GDM1 (cell line): ENCODE measurements at regions not wholly inside any gene's neighbourhood (a gene's known extent, or its start where the extent isn't known, plus 50 kb on each side); places are given as distances from the start of the nearest gene placed in this dataset.
"Not testable (repeated sequence)": the region's sequence is repeated elsewhere in the genome, so short reads cannot be mapped to it uniquely, and the experiment has no call there.

ENCODE experiments used
- DNase-seq: peaks from one replicate; lab custom pipeline; 2025; lab: John Stamatoyannopoulos, UW

DNA sequence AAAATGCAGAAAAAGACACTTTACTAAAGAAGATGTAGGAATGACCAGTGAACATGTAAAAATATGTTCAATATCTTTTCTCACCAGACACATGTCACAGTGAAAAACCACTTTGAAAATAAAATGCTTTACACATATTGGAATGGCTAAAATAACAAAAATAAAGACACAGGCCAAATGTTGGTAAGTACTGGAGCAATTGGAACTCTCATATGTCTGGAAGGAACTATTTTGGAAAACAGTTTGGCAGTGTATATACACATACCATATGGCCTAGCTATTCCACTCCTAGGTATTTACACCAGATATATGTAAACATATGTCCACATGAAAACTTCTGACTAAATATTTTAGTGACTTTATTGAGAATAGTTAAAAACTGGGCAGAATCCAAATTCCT, 927.2 kb downstream of the BRINP3 start:
- DNase-seq, result no peak

DNA sequence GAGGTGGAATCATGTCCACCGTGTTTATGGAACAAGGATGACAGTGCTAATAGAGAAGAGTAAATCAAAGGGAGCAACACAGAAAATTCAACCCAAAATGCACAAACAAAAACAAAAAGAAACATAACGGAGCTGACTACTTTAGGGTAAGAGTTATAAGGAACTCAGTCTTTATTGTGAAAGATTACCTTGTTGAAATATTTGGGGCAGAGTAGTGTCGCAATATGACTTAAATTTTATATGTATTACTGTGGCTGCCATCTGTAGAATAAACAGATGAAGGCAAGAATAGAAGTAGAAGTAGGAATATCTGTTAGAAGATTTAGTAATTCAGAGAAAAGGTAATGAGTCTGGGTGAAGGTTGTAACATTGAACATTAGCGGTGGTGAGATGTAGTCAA, 913.9 kb downstream of the BRINP3 start:
- no peak for DNase-seq

DNA sequence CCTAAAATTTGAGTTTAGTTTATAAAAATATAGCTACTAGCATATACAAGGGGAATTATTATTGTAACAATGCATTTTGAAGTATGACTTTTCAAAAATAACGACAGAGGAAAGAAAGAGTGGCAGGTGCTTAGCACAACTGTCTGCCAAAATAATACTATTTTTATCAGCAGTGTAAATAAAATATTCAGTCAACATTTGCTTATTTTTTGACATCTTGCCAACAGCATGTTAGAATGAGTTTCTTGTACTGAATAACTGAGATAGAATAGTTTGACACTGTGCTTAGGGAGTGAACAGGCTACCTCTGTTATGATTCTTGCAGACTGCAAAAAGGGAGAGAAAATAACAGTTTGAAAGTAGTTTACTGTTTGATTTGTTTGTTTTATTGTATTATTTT, 909.8 kb downstream of the BRINP3 start:
- no peak for DNase-seq

DNA sequence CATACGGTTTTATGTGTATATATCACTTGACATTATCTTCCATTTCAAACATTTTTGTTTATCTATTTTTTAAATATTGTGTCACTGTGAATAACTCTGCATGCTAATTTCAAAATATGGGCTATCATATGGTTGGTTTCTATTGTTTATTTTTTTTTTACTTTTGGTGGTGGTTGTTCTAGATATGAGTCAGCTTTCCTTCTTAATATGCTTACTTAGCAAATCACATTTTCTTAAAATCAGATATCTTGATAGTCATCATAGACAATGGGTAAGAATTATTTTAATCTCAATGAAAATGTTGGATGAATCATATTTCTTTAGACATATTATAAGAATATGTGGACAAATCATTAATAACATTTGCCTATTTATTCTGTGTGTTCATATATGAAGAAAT, 881.5 kb downstream of the BRINP3 start:
- DNase-seq, result no peak

DNA sequence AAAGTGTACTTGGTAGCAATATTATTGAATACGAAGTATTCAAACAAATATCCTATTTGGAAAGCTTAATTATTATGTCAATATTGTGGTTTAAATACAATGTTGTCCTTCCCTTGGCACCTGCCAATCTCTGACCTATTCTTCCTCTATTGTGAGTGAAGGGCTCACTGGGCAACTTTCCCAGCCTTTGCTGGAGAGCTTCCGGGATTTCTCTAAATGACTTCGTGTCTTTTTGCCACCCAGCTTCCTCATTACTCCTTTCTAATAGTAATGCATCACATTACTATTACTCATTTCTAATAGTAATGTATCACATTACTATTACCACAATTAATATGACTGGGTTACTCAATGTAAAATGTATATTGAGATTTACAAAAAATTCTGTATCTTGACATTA, 880.6 kb downstream of the BRINP3 start:
- no peak for DNase-seq

DNA sequence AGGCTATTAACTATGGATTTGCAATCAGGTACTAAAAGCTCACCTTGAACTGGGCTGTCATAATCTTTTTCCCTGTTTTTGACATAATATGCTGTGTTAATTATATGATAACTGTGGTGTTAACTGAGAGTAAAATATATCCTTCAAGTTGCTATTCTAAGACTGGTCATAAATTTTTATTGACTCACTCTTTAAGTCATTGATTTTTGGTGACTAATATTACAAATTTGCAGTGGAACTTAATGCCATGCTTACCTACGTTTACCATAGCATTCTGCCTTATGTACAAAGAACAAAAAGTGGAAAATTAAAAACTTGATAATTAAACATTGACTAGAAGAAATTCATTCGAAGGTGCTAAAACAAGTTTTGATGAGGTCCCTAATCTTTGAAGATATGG, 872.4 kb downstream of the BRINP3 start:
- DNase-seq, result no peak

DNA sequence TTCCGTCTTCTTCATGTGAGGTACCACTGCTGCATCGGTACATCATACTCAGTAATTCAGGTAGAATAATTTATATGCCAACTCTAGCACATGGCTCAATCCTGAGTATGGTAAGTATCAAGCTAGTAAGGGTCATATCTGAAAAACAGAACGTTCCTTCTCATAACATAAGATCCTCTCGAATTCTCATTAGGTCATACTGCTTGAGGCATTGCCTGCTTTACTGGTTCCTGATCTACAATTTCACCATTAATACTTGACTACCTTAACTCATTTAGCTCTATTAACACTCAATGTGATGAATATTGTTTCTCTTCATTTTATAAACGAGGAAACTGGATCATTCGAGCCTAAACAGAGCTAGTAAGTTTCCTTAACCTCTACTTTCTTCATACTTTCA, 871.6 kb downstream of the BRINP3 start:
- DNase-seq, result no peak

DNA sequence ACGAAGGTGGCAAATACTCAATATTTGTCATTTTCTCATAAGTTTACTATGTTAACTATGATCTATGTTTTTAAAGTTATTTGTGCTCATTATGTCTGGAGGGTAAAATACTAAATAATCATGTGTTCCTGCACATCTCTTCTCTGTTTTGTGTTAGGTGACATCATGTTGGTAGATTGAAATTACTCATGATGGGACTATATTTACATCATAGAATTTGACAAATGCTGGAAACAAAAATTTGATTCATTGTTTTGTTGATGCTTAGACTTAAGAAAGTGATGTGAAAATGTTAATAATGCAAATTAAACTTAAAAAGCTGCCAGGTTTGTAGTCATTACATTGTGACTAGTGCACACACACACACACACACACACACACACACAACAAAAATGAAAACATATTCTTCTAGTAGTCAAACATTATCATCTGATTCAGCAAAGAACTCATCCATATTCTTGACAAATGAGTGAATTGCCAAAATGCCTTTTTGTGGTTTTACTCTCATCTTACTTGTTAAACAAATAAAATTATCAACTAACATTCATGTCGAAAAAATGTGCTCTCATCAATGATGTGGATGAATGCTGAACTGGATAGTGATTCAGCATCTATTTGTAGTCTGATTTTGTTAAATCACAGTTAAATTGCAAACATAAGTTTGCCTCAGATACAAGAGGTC, 870.7 kb downstream of the BRINP3 start:
- DNase-seq, result no peak

DNA sequence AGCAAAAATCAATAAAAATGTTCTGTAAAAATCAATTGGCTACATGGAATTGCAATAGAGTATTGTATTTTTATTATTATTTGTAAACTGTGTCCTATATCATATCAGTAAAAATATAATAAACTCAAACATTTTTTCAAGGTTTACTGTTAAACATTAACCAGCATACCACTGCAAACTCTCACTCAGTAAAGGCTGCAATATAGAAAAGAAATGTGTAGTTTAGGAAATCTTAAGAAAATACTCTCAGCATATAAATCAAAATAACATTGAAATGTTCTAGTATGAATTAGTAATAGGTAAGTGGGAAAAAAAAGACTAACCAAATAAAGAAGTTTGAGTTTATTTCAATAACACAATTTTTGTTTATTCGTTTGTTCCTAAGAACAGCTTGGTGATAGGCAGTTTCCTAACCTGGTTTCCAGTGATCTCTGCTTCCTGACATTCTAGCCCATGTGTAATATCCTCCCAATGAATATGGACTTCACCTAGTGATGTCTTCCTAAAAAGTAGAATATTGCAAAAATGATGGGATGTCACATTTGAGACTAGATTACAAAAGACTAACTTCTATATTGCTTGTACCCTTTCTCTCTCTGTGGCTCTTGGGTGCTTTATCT, 870.1 kb downstream of the BRINP3 start:
- no peak for DNase-seq

DNA sequence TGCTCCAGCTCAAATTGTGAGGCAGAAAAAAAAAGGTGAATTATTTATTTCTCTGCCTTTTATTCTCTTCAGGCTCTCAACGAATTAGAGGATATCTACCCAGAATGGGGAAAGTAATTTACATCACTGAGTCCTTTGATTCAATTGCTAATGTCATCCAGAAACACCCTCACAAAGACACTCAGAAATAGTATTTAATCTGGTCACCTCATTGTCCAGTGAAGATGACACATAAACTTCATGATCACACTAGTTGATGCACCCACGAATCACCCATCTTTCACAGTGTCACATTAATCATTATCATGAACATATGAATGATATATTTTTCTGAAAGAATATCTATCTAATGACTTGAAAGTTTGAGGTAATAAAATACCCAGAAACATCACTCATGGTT, 868.5 kb downstream of the BRINP3 start:
- no peak for DNase-seq

DNA sequence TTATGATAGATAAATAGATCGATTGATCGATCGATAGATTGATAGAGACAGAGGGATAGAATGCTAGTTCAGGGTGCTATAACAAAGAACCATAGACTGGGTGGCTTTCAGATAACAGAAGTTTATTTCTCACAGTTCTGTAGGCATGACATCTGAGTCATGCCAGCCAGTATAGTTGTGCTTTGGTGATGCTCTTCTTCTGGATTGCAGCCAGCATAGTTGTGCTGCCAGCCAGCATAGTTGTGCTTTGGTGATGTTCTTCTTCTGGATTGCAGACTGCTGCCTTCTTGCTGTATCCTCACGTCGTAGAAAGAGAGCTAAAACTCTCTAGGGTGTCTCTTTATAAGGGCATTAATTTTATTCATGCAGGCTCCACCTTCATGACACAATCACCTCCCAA, 860.8 kb downstream of the BRINP3 start:
- DNase-seq, result no peak

DNA sequence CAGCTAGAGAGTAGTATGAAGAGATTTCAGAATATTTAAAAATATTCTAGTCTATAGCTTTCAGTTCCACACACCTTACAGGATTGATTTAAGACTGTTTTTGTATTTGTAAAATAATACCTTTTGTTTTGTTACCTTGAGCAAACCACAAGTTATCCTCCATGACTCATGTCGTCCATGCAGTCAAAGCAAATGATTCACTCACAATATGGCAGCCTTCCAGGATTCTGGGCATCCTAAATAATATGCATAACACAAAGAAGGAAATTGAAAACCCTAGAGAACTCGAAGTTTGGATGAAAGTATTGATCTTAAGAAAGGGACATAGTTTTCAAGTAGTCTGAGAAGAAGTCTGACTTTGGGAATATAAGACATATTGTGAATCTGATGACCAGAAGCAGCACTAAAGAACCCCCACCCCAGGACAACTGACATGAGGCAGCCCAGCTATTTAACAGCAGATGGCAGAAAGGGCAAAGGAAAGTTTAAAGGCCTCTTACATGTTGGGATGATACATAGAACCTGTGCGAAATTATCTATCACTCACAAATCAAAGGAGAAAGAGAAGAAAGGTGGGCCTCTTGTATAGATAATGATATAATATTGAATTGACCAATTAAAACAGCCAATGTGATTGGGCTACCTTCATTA, 857.9 kb downstream of the BRINP3 start:
- DNase-seq, result no peak

DNA sequence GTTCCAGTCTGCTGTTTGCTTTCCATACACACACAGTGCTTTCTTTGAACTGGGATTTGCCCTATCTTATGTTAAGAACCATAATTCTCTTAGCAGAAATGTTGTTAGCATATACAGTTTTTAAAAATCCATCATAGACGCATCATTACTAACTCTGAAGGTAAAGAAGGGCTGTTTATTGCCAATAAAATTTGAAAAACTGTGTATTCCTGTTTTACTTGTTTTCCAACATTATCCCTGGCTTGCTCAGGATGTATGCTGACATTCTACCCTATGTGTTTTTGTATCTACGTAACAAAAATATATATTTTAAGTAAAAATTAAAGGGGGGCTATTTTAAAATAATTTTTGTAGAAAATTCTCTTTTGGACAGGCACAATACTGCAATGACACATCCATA, 857.2 kb downstream of the BRINP3 start:
- DNase-seq, result no peak

DNA sequence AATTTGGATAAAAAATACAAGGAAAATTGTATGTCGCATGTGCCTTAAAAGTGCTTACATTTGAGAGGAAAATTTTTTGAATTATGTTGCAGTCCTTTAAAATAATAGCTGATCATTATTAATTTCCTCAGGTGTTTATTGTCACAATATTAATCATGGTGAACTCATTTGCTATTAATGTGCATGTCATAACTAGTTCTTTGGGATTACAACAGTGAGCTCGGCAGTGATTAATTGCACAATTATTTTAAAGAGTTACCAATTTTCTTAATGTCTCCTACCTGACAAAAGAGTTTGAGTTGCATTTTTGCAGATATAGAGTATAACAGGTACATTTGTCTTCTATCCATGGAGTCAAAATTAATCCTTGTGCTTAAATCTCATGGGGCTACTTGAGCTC, 854.3 kb downstream of the BRINP3 start:
- DNase-seq, result no peak

DNA sequence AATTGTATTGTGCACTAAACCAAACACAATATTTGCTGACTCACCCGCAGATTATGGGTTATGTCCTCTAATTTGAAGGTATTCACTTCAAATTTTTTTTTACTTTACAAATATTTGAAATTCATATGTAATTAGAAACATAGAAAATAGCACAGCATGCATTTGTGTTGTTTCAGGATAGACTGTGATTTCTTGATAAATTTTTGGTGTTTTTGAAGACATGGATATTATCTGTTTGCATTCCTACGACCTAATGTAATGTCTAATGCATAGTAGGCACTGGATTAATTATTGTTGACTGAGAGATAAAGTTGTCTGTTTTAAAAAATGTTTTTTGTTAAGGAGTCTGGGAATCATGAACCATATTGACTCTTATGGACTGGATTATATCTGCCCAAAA, 850.2 kb downstream of the BRINP3 start:
- no peak for DNase-seq

DNA sequence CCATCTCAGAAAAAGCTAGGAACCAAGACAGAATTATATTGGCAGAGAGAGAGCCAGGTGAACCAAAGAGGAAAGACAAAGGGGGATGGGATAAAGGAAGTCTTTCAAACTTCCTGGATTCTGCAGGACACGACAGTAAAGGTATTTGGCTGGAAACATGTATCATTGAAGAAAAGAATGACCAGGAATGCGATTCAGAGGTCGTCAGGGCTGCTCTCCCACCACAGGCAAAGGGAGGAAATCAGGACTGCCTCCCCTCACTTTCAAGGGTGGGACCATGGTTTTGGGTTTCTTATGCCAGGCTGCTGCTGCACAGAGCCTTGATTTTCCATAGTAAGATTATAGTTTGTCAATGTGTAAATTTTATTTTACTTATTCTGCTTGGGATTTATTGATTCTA, 848.8 kb downstream of the BRINP3 start:
- DNase-seq, result no peak

DNA sequence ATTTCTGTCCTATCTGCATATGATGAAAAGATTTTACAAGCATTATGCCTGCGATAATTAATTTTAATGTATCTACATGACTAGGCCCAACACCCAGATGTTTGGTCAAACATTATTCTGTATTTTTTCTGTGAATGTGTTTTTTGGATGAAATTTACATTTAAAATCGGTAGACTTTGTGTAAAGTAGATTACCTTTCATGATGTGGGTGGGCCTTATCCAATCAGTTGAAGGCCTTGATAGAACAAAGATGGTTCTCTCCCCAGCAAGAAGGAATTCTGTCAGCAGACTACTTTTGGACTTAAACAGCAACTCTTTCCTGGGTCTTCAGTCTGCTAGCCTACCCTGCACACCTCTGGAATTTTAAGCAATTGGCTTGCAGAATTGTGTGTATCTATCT, 844.0 kb downstream of the BRINP3 start:
- DNase-seq, result no peak

DNA sequence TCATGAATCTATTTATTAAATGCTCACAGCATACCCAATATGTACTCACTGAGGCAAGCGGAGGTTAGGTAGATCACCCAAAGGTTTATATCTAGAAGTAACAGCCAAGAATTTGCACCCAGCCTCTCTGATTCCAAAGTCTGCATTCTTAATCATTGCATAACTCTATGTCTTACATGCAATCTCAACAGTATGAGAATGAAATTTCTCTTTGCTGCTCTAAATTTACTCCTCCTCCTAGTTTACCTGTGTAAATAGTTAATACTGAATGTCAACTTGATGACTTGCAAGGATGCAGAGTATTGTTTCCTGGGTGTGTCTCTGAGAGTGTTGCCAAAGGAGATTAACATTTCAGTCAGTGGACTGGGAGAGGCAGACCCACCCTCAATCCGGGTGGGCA, 840.6 kb downstream of the BRINP3 start:
- no peak for DNase-seq

DNA sequence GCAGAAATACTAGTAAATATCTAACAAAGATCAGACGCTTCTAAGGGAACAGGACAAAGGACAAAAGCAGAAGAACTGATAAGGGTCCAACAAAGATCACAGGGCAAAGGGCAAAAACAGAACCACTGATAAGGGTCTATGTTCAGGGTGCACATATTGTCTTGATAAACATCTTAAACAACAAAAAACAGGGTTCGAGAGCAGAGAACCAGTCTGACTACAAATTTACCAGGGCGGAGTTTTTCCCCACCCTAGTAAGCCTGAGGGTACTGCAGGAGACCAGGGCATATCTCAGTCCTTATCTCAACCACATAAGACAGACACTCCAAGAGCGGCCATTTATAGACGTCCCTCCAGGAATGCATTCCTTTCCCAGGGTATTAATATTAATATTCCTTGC, 833.5 kb downstream of the BRINP3 start:
- DNase-seq, result not testable (repeated sequence)

DNA sequence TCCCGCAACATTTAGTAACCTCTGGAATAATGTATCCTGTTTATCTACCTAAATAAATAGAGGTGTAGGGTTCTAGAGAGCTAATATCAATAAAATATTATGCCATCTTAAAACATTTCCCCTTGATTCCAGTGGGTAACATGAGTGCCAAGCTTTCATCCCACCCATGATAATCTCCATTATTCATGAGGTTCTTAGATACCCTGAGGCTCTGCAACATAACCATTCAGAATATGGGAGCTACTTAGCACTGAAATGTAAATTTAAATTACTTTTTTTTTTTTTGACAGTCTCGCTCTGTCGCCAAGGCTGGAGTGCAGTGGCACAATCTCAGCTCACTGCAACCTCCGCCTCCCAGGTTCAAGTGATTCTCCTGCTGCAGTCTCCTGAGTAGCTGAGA, 832.7 kb downstream of the BRINP3 start:
- DNase-seq, result no peak

DNA sequence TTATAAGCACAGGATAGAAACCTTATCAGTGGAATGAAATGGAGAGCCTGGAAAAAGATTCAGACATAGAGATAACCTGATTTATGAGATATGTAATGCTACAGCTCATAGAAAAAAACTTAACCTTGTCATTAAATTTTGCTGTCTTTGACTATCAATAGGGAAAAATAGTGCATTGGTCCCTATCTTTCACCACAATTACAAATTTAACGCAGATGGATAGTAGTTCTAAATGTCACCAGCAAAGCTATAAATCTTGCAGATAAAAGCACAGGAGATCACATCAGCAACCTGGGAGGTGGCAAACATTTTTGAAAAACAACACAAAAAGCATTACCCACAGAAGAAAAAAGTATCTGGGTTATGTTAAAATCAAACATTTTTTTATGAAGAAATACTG, 831.6 kb downstream of the BRINP3 start:
- no peak for DNase-seq

DNA sequence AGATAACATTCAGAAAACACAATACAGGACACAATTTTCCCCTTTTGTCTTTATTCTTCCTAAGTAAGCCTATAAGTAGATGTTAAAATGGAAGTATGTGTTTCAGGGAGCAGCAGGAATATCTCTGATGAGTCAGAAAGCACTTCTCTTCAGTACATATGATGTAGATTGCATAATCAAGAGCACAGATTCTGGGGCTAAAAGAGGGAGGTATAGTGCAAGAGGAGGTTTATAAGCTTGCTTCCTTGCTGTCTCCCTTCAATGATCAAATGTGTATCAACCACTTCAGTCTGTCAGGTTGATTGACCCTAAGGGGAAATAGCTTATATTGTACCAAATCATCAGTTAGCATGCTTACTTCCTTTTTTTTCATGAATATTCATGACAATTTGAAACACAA, 822.8 kb downstream of the BRINP3 start:
- DNase-seq, result no peak

DNA sequence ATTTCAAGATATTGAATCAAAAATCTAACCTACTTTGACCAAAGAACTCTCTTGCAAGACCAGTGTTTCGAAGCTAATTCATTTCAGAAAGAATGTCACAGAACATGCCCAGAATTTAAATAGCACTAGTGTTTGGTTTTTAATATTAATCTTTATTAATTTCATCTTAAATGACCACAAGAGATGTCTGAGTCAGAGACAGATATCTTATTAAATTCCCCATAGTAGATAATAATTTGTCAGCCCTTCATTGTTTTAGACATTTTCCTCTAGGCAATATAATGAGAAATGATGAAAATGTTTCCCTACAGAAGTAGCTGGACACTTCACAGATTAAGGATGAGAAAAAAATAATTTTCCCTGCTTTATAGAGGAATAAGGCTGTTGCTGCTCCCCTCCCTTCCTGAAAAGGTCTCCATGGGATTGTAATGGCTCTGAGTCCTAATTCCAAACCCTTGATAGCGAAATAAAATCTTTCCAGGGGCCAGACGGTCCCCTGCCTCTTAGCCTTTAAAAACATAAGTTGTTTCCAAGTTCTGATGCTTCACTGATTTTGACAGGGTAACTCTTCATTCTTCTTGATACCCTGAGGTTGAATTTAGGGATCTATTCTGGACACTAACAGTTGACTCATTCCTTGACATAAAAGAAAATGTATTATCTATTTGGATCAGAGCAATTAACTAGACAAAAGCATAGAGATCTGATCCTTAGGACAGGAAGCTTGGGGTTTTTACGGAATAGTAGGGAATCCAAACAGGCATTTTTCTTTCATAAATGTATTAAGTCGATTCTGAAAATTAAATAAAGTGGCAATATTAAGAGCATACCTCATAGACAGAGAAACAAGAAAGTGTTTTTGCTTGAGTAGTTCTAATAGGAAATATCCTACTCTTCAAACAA, 820.8 kb downstream of the BRINP3 start:
- no peak for DNase-seq
